Mammary epithelial cell (primary cell): ENCODE measurements at regions not wholly inside any gene's neighbourhood (a gene's known extent, or its start where the extent isn't known, plus 50 kb on each side); places are given as distances from the start of the nearest gene placed in this dataset.

ENCODE experiments used
- CTCF ChIP-seq, 2 donors: IDR thresholded peaks in 1 of 2; conservative IDR thresholded peaks in 1 of 2; 2 replicates each; pipeline ENCODE4 v1.5.1; 2011 to 2012; ENCODE audit warnings: inconsistent platforms in 2 of 2, low read length in 2 of 2, mild to moderate bottlenecking in 2 of 2, control low read depth in 1 of 2, low read depth in 1 of 2; ENCODE audit not compliant: insufficient read depth in 1 of 2; ENCODE audit errors: extremely low read depth in 1 of 2
- EZH2 ChIP-seq: IDR thresholded peaks from 2 replicates; pipeline ENCODE4 v1.6.1; 2012; ENCODE audit warnings: low read length, inconsistent platforms, borderline replicate concordance

GRCh38 chr12:114827461-114827860 is 143.5 kb upstream of the TBX3 start:
- TF ChIP-seq CTCF (conservative IDR thresholded peaks at IDR 0.05 in 1 of 2, IDR thresholded peaks at IDR 0.05 in 1 of 2; ENCODE audit: extremely low read depth in 1 of 2, insufficient read depth in 1 of 2, low read depth in 1 of 2, low read length in 2 of 2) (no peak), EZH2 (no peak)
